Femur (tissue), 1 donor: ENCODE measurements at regions not wholly inside any gene's neighbourhood (a gene's known extent, or its start where the extent isn't known, plus 50 kb on each side); places are given as distances from the start of the nearest gene placed in this dataset.

ENCODE experiments used
- DNase-seq: peaks from one replicate; pipeline ENCODE4 v3.0.0-alpha.2; 2017

- no peak for DNase-seq
Measured at GRCh38 chr18:60987963-60988362, 345.3 kb upstream of the CDH20 start.

- DNase-seq, result no peak
Measured at GRCh38 chr18:60996326-60996725, 336.9 kb upstream of the CDH20 start.

- DNase-seq, result no peak
Measured at GRCh38 chr18:60996822-60997221, 336.4 kb upstream of the CDH20 start.

- DNase-seq, result no peak
Measured at GRCh38 chr18:61001138-61001537, 332.1 kb upstream of the CDH20 start.

GRCh38 chr18:61006687-61007224, 326.5 kb upstream of the CDH20 start:
- no peak for DNase-seq

GRCh38 chr18:61019338-61020301, 313.6 kb upstream of the CDH20 start:
- no peak for DNase-seq

DNA sequence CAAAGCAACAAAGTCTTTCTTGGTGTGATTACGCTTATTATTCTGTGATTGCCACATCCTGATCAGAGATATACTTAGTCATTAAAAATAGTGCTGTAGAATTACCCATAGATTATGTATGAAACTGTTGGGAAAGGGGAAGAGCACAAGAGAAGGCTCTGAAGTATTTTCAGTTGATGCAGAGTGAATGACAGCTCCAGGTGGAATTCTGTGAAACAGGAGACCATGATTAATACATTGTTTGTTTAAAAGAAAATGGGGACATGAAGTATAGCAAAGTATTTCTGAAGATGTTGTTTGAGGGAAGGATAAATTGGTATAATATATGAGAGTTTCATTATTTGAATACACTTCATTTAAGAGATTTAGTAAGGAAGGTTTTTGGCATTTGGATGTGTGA, 307.6 kb upstream of the CDH20 start:
- no peak for DNase-seq

DNA sequence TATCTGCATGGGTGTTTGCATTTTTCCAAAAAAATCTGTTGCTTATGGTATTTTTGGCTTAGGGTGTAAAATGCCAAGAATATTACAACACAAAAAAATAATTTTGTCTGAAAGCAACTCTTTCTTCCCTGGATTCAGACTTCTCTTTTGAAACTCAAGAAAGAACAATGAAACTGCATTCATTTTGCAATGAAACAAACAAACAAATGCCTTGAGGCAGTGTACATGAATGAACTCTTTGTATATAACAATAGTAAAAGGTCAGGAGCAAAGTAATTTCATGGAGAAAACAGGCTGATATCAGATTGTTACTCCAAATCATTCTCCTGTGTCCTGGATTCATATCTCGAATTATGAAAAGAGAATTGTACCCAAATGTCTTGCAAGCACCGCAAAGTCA, 301.6 kb upstream of the CDH20 start:
- DNase-seq, result no peak

GRCh38 chr18:61034580-61034979, 298.6 kb upstream of the CDH20 start:
- DNase-seq, result peak; percentile 37

GRCh38 chr18:61039251-61039650, 294.0 kb upstream of the CDH20 start:
- DNase-seq, result no peak

GRCh38 chr18:61047794-61048193, 285.4 kb upstream of the CDH20 start:
- DNase-seq, result no peak

DNA sequence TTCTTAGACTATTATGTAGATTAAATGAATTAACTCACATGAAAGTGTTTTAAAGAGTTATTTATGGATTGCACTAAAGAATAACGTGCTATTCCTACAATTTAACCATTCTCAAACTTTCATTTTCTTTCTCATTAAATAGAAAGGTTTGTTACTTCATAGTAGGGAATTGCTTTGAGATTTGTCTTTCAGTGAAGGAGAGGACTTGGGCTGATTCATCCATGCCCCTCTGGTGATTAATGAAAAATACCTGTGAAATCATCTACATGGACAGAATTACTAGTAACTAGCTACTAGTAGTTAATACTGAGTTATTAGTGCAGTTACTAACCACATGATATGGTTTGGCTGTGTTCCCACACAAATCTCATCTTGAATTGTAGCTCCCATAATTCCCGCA, 275.8 kb upstream of the CDH20 start:
- no peak for DNase-seq

GRCh38 chr18:61062258-61062657, 271.0 kb upstream of the CDH20 start:
- DNase-seq, result no peak

DNA sequence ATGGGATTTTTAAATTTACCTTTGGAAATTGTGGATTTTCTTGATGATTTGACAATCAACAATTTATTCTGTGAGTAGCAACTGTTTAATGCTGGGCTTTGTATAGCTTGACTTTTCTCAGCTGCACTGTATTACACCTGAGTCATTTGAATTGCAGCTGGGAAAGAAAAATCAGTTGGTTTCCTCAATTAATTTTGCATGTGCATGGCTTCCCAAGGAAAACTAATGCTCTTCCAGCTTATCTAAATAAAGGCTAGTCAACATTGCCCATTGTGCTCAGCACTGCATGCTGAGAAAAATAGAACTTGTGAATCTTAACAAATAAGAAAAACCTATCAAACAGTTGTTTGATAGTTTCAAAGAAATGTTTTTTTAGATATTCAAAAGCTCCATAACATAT, 268.3 kb upstream of the CDH20 start:
- DNase-seq, result no peak

- DNase-seq, result no peak
Measured at GRCh38 chr18:61076986-61077385, 256.2 kb upstream of the CDH20 start.

DNA sequence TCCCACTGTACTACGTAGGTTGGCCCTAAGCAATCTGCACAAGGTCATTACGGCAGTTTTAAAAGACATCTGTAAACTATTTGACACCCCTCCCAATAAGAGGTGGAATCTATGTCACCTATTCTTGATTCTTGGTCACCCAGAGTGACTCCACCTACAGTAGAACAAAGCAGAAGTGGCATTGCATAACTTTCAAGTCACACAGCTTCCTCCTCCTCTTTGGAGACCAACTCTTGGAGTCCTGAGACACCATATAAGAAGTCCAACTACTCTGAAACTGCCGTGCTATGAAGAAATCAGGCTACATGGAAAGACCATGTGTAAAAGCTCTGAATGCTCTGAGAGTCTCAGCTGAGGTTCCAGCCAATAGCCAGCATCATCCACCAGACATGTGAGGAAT, 253.5 kb upstream of the CDH20 start:
- DNase-seq, result no peak

GRCh38 chr18:61080954-61081528, 252.2 kb upstream of the CDH20 start:
- DNase-seq, result no peak

- DNase-seq, result no peak
Measured at GRCh38 chr18:61082976-61083630, 250.1 kb upstream of the CDH20 start.

DNA sequence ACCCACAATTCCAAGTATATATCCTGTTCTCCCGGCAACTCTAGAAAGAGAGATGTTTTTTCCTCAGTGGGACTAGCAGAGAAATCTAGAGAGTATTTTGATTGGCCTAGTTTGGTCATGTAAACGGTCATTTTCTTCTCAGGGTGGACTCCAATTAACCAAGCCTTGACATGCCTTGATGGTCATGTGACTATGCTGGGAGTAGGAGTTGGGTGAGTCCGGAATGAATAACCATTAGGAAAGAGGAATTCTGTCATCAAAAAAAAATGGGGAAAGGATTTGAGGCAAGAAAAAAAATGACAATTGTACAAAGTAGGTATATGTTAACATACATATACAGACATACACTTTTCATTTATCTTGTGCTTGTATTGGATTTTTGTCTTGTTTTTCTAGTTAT, 248.2 kb upstream of the CDH20 start:
- no peak for DNase-seq

GRCh38 chr18:61085761-61086160, 247.5 kb upstream of the CDH20 start:
- DNase-seq, result no peak

GRCh38 chr18:61086657-61087056, 246.6 kb upstream of the CDH20 start:
- DNase-seq, result no peak

- no peak for DNase-seq
Measured at GRCh38 chr18:61091379-61091778, 241.9 kb upstream of the CDH20 start.

DNA sequence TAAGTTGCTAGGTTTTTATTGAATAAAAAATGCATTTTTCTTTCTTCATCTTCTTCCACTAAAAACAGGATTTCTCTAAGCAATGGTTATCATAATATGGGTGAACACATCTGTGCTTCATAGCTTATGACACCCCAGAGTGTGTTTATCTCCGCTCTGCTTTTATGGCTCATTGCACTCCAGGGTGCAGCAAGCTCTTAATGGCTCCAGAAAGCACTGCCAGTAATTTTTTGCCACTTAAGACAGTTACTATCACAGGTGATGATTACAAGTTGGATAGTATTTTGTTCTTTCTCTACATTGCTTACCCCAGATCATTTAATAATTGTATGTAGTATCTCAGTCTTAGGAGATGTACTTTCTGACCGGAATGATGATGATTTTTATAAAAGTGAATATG, 239.3 kb upstream of the CDH20 start:
- no peak for DNase-seq

GRCh38 chr18:61096226-61096625, 237.0 kb upstream of the CDH20 start:
- DNase-seq, result no peak
